Sigmoid colon (tissue), 6 donors: ENCODE measurements at regions not wholly inside any gene's neighbourhood (a gene's known extent, or its start where the extent isn't known, plus 50 kb on each side); places are given as distances from the start of the nearest gene placed in this dataset.

Experiments used
- DNase-seq: peaks from one replicate; pipeline ENCODE4 v3.0.0-alpha.2; 2019
- H3K27ac ChIP-seq, 4 donors: fragments of 200-600 bp; sonication (generic); one replicate each; pipeline ENCODE4 v1.5.1; 2016 to 2019; ENCODE audit warnings: mild to moderate bottlenecking in 1 of 4
- H3K27me3 ChIP-seq, 3 donors: fragments of 200-600 bp; sonication (generic); one replicate each; pipeline ENCODE4 v1.5.1; 2019; ENCODE audit warnings: mild to moderate bottlenecking in 1 of 3
- H3K36me3 ChIP-seq, 4 donors: fragments of 200-600 bp; sonication (generic); one replicate each; pipeline ENCODE4 v1.5.1; 2016 to 2019
- H3K4me1 ChIP-seq, 4 donors: fragments of 200-600 bp; sonication (generic); one replicate each; pipeline ENCODE4 v1.5.1; 2017 to 2019
- H3K4me3 ChIP-seq, 4 donors: fragments of 200-600 bp; sonication (generic); one replicate each; pipeline ENCODE4 v1.5.1; 2017 to 2019; ENCODE audit warnings: mild to moderate bottlenecking in 2 of 4, moderate library complexity in 1 of 4
- H3K9me3 ChIP-seq, 4 donors: fragments of 200-600 bp in 3 of 4; sonication (generic) in 3 of 4; one replicate each; pipeline versions ENCODE4 v1.5.1 to v1.6.1; 2013 to 2019
- EP300 ChIP-seq, 4 donors: sonication (generic); formaldehyde crosslinking; IDR thresholded peaks; one replicate each; pipeline ENCODE4 v1.6.1; 2017; ENCODE audit warnings: antibody characterized with exemption in 4 of 4
- POLR2A ChIP-seq, 2 donors: fragments of 450-650 bp; IDR thresholded peaks; one replicate each; pipeline ENCODE4 v1.6.1; 2016; ENCODE audit warnings: antibody characterized with exemption in 2 of 2, mild to moderate bottlenecking in 2 of 2, moderate library complexity in 2 of 2
- POLR2AphosphoS5 ChIP-seq, 4 donors: sonication (generic); formaldehyde crosslinking; IDR thresholded peaks; one replicate each; pipeline ENCODE4 v1.6.1; 2017; ENCODE audit warnings: antibody characterized with exemption in 4 of 4
- WGBS, 2 donors: extraction: QIAGEN DNeasy Blood & Tissue Kit; methylation state at CpG; one replicate each; pipeline ENCODE4 v1.1.7; 2013; 5-methylcytosine and 5-hydroxymethylcytosine counted together
- intact Hi-C: fragments of 100-400 bp; cut with DNase I; formaldehyde crosslinking; loops from one replicate; pipeline ENCODE4 v1.15.1; 2023
- TF ChIP-seq, protein P1 (sequence below), 4 experiments: fragments of 450-650 bp in 3 of 4; fragments of 200-600 bp in 1 of 4; IDR thresholded peaks; one replicate each; pipeline ENCODE4 v1.5.1; 2016 to 2019; ENCODE audit warnings: antibody characterized with exemption in 4 of 4, mild to moderate bottlenecking in 3 of 4, moderate library complexity in 2 of 4
- donor health status: healthy with polysubstance abuse.
- donor health status: healthy.

DNA sequence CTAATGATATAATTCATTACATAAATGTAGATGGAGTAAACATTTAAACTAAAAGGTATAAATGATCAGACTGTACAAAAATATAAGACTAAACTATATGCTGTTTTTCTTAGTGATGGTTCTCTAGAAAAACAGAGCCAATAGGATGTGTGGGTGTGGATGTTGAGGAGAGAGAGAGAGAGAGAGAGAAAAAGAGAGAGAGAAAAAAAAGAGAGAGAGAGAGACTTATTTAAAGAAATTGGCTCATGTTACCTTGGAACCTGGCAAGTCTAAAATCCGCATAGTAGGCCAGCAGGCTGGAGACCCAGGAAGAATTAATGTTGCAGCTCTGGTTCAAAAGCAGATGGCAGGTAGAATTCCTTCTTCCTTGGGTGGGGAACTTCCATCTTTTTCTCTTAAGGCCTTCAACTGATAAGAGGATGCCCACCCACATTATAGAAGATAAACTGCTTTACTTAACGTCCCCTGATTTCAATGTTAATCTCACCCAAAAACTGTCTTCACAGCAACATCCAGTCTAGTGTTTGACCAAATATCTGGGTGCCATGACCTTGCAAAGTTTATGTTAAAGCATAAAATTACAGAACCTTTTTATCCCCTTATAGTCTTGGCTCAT lies 74.3 kb upstream of the KCNJ15 start:
- Histone ChIP-seq H3K9me3 (peaks cover 0 to 7% (median 0%) of the 10 kb centered on the region in 4 donors), H3K27me3 (no peaks in the 10 kb centered on the region), H3K36me3 (no peaks in the 10 kb centered on the region), H3K4me3 (no peak overlapping the region), H3K27ac (no peak overlapping the region), H3K4me1 (no peaks in the 10 kb centered on the region)
- no peak for DNase-seq
- WGBS, 2 donors, result 63 to 75% methylated on average over 2 of the region's 2 CpGs
- intact Hi-C loops, result no loop called here
- TF ChIP-seq, protein P1, sequence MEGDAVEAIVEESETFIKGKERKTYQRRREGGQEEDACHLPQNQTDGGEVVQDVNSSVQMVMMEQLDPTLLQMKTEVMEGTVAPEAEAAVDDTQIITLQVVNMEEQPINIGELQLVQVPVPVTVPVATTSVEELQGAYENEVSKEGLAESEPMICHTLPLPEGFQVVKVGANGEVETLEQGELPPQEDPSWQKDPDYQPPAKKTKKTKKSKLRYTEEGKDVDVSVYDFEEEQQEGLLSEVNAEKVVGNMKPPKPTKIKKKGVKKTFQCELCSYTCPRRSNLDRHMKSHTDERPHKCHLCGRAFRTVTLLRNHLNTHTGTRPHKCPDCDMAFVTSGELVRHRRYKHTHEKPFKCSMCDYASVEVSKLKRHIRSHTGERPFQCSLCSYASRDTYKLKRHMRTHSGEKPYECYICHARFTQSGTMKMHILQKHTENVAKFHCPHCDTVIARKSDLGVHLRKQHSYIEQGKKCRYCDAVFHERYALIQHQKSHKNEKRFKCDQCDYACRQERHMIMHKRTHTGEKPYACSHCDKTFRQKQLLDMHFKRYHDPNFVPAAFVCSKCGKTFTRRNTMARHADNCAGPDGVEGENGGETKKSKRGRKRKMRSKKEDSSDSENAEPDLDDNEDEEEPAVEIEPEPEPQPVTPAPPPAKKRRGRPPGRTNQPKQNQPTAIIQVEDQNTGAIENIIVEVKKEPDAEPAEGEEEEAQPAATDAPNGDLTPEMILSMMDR (IDR thresholded peaks at IDR 0.05), result no peak
- TF ChIP-seq POLR2A (IDR thresholded peaks at IDR 0.05) (no peak), EP300 (IDR thresholded peaks at IDR 0.05) (no peak), POLR2AphosphoS5 (IDR thresholded peaks at IDR 0.05) (no peak)

DNA sequence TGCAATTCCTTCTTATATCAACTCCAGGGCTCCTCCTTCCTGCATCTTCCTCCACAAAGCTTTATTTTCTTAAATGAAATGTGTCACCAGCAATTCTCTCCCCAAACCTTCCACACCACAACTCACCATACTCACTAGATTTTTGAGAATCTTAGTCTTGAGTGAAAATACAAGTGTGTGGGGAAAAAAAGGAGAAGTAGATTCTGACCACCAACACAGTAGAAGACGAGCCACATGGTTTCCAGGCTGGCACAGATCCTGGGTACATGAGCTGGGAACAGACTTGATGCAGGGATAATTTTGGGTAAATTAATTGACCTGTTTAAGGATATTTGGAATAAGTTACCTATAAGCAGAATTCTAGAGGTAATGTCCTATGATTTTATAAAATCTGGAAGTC lies 72.8 kb upstream of the KCNJ15 start:
- Histone ChIP-seq H3K9me3 (peaks cover 0 to 7% (median 0%) of the 10 kb centered on the region in 4 donors), H3K4me3 (no peak overlapping the region), H3K27me3 (no peaks in the 10 kb centered on the region), H3K27ac (no peak overlapping the region), H3K36me3 (no peaks in the 10 kb centered on the region), H3K4me1 (no peaks in the 10 kb centered on the region)
- DNase-seq, result no peak
- intact Hi-C loops, result no loop called here
- WGBS, 2 donors, result 56 to 70% methylated on average over 1 of the region's 1 CpG
- TF ChIP-seq, protein P1 (IDR thresholded peaks at IDR 0.05), result no peak
- TF ChIP-seq EP300 (IDR thresholded peaks at IDR 0.05), result no peak
- TF ChIP-seq POLR2A (IDR thresholded peaks at IDR 0.05), result no peak
- no peak for TF ChIP-seq POLR2AphosphoS5 (IDR thresholded peaks at IDR 0.05)

DNA sequence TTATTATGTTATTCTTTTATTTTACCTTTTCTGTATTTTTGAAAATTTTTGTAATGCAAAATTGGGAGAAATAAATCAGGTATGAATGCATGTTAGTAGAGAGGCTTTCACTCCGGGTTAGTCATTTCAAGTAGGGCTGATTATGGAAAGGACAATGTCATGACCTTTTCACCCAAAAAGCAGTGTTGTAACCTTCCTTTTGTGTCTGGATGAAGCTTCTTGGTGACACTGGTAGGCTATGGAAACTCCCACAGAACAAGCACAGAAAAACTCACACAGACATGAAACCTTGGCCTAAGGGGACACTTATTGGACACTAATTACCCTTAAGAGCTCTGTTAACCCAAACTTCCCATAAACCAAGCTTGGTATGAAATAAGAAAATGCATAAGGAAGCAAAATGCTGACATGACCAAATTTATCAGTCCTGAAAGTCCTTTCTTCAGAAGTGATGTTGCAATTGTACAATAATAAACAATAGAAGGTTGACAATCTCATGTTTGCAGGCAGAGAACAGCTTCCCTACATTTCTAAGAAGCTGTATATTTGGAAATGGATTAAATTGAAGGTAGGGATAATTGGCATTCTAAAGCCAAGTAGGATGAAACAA lies 70.0 kb upstream of the KCNJ15 start:
- no peak for DNase-seq
- no peaks in the 10 kb centered on the region for H3K36me3 ChIP-seq
- H3K27ac ChIP-seq, result no peak overlapping the region
- intact Hi-C loops, result no loop called here
- no peaks in the 10 kb centered on the region for H3K27me3 ChIP-seq
- no peaks in the 10 kb centered on the region for H3K4me1 ChIP-seq
- TF ChIP-seq POLR2A (IDR thresholded peaks at IDR 0.05), result no peak
- TF ChIP-seq, protein P1 (IDR thresholded peaks at IDR 0.05), result no peak
- no peak for TF ChIP-seq POLR2AphosphoS5 (IDR thresholded peaks at IDR 0.05)
- no peak for TF ChIP-seq EP300 (IDR thresholded peaks at IDR 0.05)
- peaks cover 0 to 7% (median 0%) of the 10 kb centered on the region in 4 donors for H3K9me3 ChIP-seq
- WGBS, 2 donors, result 91 to 96% methylated on average over 1 of the region's 1 CpG
- no peak overlapping the region for H3K4me3 ChIP-seq

DNA sequence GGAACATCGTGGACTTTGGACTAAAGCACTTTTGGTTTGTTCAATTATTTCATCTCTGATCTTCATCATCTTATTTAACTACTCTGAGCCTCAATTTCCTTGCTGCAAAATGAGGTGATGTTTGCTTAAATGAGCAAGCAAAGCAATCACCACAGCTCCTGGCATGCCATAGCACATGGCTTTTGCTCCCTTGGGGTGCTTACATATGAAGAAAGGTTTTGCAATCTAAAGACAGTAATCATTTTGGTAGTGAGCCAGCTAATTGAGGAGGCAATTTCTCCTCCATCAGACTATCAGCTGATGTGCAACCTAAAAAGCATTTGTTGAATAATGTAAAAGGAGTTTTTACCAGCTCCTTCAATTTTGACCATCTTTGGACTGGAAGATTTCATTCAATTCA lies 68.8 kb upstream of the KCNJ15 start:
- intact Hi-C loops, result no loop called here
- H3K27me3 ChIP-seq, result no peaks in the 10 kb centered on the region
- WGBS, 2 donors, result 91 to 92% methylated on average over 1 of the region's 1 CpG
- H3K4me1 ChIP-seq, result no peaks in the 10 kb centered on the region
- H3K27ac ChIP-seq, result no peak overlapping the region
- TF ChIP-seq POLR2A (IDR thresholded peaks at IDR 0.05), result no peak
- TF ChIP-seq EP300 (IDR thresholded peaks at IDR 0.05), result no peak
- TF ChIP-seq POLR2AphosphoS5 (IDR thresholded peaks at IDR 0.05), result no peak
- TF ChIP-seq, protein P1 (IDR thresholded peaks at IDR 0.05), result no peak
- peaks cover 0 to 7% (median 0%) of the 10 kb centered on the region in 4 donors for H3K9me3 ChIP-seq
- DNase-seq, result no peak
- H3K4me3 ChIP-seq, result no peak overlapping the region
- no peaks in the 10 kb centered on the region for H3K36me3 ChIP-seq
